Osteocyte (in vitro differentiated cells): ENCODE measurements at regions not wholly inside any gene's neighbourhood (a gene's known extent, or its start where the extent isn't known, plus 50 kb on each side); places are given as distances from the start of the nearest gene placed in this dataset.

Experiments used
- DNase-seq: peaks from one replicate; pipeline ENCODE4 v3.0.0; 2021; ENCODE audit warnings: mixed read lengths; ENCODE audit not compliant: unreplicated experiment; ENCODE audit errors: extremely low spot score
- H3K27ac Mint-ChIP-seq: one replicate; pipeline ENCODE4 v1.8.0; 2021; ENCODE audit warnings: mild to moderate bottlenecking, mixed read lengths; ENCODE audit not compliant: unreplicated experiment
- H3K27me3 Mint-ChIP-seq: one replicate; pipeline ENCODE4 v1.8.0; 2021; ENCODE audit warnings: mixed read lengths; ENCODE audit not compliant: unreplicated experiment
- H3K36me3 Mint-ChIP-seq: one replicate; pipeline ENCODE4 v1.8.0; 2021; ENCODE audit warnings: mixed read lengths; ENCODE audit not compliant: unreplicated experiment
- H3K4me1 Mint-ChIP-seq: one replicate; pipeline ENCODE4 v1.8.0; 2021; ENCODE audit warnings: mixed read lengths; ENCODE audit not compliant: unreplicated experiment
- H3K4me3 Mint-ChIP-seq: one replicate; pipeline ENCODE4 v1.8.0; 2021; ENCODE audit warnings: mild to moderate bottlenecking, moderate library complexity, mixed read lengths; ENCODE audit not compliant: unreplicated experiment
- H3K9me3 Mint-ChIP-seq: one replicate; pipeline ENCODE4 v1.8.0; 2021; ENCODE audit warnings: mixed read lengths; ENCODE audit not compliant: unreplicated experiment
- CTCF ChIP-seq: fragments of 200-600 bp; sonication (generic); IDR thresholded peaks from 2 replicates; pipeline ENCODE4 v1.5.0; 2021; ENCODE audit warnings: antibody characterized with exemption, mild to moderate bottlenecking, moderate library complexity

- no peak for DNase-seq
- Mint-ChIP-seq H3K27ac (no peak overlapping the region), H3K9me3 (no peaks in the 10 kb centered on the region), H3K27me3 (peaks cover 34% of the 10 kb centered on the region), H3K36me3 (no peaks in the 10 kb centered on the region), H3K4me3 (no peak overlapping the region), H3K4me1 (no peaks in the 10 kb centered on the region)
- TF ChIP-seq CTCF = no peak
These were observed 2036.2 kb upstream of the PIK3C3 start for GRCh38 chr18:39918847-39919246.

- H3K4me3 Mint-ChIP-seq = no peak overlapping the region
- DNase-seq = no peak
- H3K27ac Mint-ChIP-seq = no peak overlapping the region
- H3K4me1 Mint-ChIP-seq = peaks cover 13% of the 10 kb centered on the region
- H3K9me3 Mint-ChIP-seq = peaks cover 8% of the 10 kb centered on the region
- TF ChIP-seq CTCF = no peak
- peaks cover 21% of the 10 kb centered on the region for H3K27me3 Mint-ChIP-seq
- H3K36me3 Mint-ChIP-seq = no peaks in the 10 kb centered on the region
These were observed 2041.2 kb upstream of the PIK3C3 start for GRCh38 chr18:39913672-39914366.

- DNase-seq = no peak
- Mint-ChIP-seq H3K27ac (no peak overlapping the region), H3K9me3 (peaks cover 8% of the 10 kb centered on the region), H3K4me3 (no peak overlapping the region), H3K27me3 (peaks cover 20% of the 10 kb centered on the region), H3K36me3 (no peaks in the 10 kb centered on the region), H3K4me1 (peaks cover 15% of the 10 kb centered on the region)
- TF ChIP-seq CTCF = no peak
These were observed 2043.3 kb upstream of the PIK3C3 start for GRCh38 chr18:39911716-39912115.

- TF ChIP-seq CTCF = peak; percentile 47
- Mint-ChIP-seq H3K27ac (peak overlapping the region; percentile 67), H3K4me3 (no peak overlapping the region), H3K4me1 (peaks cover 15% of the 10 kb centered on the region), H3K36me3 (no peaks in the 10 kb centered on the region), H3K9me3 (peaks cover 8% of the 10 kb centered on the region), H3K27me3 (peaks cover 14% of the 10 kb centered on the region)
- no peak for DNase-seq
These were observed 2045.3 kb upstream of the PIK3C3 start for GRCh38 chr18:39909706-39910105.

- H3K4me3 Mint-ChIP-seq = no peak overlapping the region
- H3K27ac Mint-ChIP-seq = no peak overlapping the region
- no peaks in the 10 kb centered on the region for H3K27me3 Mint-ChIP-seq
- no peaks in the 10 kb centered on the region for H3K4me1 Mint-ChIP-seq
- no peaks in the 10 kb centered on the region for H3K36me3 Mint-ChIP-seq
- no peaks in the 10 kb centered on the region for H3K9me3 Mint-ChIP-seq
- no peak for TF ChIP-seq CTCF
- DNase-seq = no peak
These were observed 2068.9 kb upstream of the PIK3C3 start for GRCh38 chr18:39886136-39886535.
